CD4-positive, alpha-beta T cell treated with Interleukin-4 for 1 hour (primary cell): ENCODE measurements at regions not wholly inside any gene's neighbourhood (a gene's known extent, or its start where the extent isn't known, plus 50 kb on each side); places are given as distances from the start of the nearest gene placed in this dataset.

Experiments
- DNase-seq, 2 donors: peaks; one replicate each; pipeline ENCODE4 v3.0.0-alpha.2; 2020 to 2022

DNA sequence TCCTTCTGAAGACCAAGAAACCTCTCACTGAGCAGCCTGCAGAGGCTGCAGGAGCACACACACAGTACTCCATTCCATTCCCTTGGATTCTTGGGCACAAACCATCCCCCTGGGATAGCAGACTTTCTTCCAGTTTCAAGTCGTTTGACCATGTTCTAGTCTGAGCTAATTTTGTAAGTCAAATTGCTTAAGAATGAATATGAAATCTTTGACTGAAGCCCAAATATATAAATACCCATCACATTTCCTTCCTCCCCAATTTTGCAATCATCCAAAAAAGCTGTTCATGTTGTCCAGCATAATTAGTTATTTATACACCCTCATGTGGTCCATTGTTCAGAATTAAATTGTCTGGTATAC lies 231.2 kb upstream of the TPRG1 start:
- DNase-seq = no peak

- peak in 1 of 2 donors; percentile 63 for DNase-seq
Measured at GRCh38 chr3:188941103-188941502, 230.7 kb upstream of the TPRG1 start.

DNA sequence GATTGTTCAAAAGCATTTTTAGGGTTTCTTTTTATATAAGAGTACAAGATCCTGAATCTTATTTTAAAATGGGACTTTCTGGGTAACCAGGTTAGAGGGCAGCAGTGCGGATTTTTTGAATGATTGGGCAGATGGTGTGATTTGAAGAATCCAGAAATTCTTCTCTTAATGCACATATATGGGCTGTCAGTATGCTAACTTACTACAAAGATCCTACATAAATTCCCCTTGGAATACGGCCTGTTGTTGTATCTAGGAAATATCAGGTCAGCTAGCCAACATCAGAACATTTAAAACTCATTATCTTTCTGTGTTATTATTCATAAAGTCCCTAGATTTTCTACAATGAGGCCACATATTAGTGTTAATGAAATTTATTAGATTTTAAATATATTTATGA lies 229.6 kb upstream of the TPRG1 start:
- DNase-seq = no peak

GRCh38 chr3:188943591-188943990 lies 228.2 kb upstream of the TPRG1 start:
- no peak for DNase-seq

GRCh38 chr3:188944108-188944507 lies 227.7 kb upstream of the TPRG1 start:
- no peak for DNase-seq

- DNase-seq = no peak
Measured at GRCh38 chr3:188946351-188947240, 225.2 kb upstream of the TPRG1 start.

- no peak for DNase-seq
Measured at GRCh38 chr3:188947401-188948280, 224.1 kb upstream of the TPRG1 start.

DNA sequence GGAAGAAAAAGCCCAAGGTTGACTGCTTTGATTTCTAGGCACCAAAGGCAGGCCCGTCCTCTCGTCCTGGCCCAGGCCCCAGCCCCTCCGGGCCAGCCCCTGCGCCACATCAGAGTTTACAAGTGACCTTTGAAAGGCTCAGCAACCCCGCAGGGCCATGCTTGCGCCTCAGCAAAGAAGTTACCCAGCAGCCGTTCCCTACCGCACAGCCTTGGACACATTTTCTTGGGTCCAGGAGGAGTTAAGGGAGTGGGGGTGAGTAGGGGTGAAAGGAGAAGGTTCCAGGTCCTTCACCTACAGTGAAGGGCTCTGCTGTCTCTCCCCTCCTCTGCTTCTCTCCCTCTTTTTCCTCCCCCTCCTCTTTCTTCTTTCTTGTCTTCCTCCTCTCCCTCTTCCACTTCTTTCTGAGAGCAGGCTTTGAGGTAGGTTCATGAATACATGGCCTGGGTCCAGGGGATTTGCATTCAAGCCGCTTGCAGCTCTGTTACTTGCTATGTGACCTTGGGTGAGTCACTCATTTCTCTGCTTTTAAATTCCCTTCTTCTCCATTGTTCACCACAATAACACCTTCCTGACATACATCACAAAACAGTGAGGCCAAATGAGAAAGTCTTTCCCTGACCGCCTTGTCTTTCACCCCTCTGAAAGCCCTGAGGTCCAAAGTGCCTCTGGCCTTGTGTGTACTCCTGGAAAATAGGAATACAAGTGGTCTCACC lies 223.3 kb upstream of the TPRG1 start:
- DNase-seq = no peak

DNA sequence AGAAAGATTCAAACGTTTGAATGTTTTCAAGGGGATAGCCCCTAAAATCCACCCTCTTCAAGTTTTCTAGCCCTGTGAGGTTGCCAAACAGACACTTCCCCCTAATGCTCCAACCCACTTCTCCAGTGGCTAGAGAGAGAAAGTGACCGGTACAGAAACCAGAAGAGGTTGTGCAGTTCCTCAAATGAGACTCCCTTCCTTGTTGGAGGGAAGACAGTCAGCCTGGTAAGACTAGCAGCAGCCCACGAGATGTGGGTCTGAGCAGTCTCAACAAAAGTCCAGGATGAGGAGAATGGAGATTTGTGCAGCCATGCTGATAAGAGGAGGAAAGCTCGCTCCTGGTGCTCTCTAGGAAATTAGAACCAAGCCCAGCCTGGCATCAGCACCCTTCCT lies 222.8 kb upstream of the TPRG1 start:
- DNase-seq = peak in 1 of 2 donors; percentile 52

DNA sequence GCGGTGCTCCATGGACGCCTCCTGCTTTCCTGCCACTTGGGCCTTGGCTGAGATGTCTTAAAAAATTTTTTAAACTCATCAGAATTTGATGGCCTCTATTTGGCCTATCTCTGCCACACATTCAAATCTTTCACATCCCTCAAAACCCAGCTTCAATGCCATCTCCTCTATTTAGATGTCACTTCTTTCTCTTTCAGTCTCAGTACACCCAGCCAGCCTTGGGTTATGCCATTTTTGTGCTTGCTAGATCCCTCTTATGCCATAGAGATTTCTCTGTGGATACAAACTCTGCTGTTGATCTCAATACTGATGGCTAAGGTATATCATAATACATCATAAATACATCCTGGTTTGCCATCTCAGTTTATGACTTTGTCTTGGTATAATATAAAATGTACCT lies 222.3 kb upstream of the TPRG1 start:
- no peak for DNase-seq

GRCh38 chr3:188949996-188950395 lies 221.8 kb upstream of the TPRG1 start:
- DNase-seq = no peak

GRCh38 chr3:188950832-188951489 lies 220.8 kb upstream of the TPRG1 start:
- DNase-seq = peak in 1 of 2 donors; percentile 65

- no peak for DNase-seq
Measured at GRCh38 chr3:188951734-188952133, 220.0 kb upstream of the TPRG1 start.

DNA sequence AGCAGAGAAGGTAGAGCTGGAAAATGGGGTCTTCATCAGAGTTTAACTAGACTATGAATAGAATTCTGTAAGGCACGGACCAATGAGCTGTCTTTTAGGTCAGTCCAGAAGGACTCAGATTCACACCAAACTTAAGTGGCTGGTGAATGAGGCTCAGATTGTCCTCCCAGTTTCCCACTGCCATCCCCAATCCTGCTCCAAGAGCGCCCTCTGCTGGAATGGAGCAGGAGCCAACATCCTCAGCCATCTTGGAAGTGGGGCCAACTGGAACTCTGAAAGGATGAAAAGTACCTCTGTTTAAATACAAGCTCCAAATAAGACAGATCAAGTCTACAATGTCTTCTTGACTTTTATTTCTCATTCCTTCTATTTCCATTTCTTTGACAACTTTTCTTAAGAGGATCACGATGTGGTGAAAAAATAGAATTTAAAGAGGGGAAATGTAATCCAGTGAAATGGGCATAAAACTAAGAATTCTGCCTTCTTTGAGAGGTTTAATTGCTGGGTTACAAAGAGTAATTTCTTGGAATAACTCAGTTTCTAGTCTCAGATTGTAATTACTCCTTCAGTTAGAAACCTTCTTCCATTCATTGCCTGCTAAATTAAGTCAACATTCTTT lies 217.1 kb upstream of the TPRG1 start:
- peak; percentile 78 to 81 for DNase-seq

DNA sequence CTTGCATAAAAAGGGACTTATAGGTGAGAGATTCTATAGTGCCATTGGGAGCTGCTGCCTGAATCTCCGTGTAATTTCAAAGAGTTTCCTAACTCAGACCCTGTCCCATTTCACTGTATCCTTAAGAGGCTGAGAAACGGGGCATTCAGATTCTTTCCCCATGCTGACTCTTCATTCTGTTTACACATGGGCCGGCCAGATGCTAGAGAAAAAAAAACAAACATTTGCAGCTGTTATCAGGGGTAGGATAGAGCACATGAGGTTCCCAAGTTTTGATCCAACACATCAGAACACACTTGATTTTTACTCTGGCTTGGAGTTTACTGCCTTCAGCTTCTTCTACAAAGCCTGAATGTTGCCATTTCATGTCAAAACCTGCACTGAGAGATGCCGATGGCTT lies 215.9 kb upstream of the TPRG1 start:
- no peak for DNase-seq

GRCh38 chr3:188956839-188957489 lies 214.8 kb upstream of the TPRG1 start:
- DNase-seq = peak in 1 of 2 donors; percentile 53

- no peak for DNase-seq
Measured at GRCh38 chr3:188959013-188959412, 212.8 kb upstream of the TPRG1 start.

GRCh38 chr3:188962253-188963247 lies 209.2 kb upstream of the TPRG1 start:
- no peak for DNase-seq

DNA sequence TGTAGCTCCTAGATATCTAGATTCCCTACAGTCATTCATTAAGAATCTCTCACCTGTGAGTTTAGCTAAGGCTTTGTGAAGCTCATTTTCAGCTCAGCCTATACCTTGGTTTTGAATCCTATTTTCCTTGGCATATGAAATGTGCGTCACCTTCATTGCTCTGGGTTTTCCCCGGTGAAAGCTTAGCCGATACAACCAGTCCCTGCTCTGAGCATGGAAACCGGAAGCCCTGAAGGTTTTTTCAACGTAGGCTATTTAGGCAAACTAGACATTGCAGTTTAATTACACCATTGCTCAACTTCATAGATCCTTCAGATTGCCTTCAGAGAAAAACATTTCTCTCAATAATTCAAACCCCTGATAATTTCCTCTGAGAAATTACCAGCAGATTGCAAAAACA lies 206.8 kb upstream of the TPRG1 start:
- DNase-seq = no peak

DNA sequence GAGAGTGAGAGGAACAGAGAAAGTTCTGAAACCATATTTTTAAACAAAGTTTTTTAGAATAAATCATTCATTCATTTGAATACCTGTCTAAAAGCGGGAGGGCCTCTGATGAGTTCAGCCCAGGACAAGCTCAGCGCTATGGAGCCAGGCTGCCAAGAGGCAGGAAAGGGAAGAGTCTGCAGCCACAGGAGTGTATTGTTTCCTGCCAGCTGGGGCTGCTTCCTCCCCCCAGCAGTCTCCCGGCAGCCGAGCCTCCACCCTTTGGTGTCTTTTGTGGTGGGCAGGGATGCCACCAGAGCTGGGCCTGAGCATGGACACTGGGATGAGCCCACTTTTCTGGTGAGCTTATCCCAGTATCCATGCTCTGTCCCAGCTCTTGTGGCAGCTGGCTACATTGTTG lies 199.5 kb upstream of the TPRG1 start:
- no peak for DNase-seq
